ENCODE measurements at regions not wholly inside any gene's neighbourhood (a gene's known extent, or its start where the extent isn't known, plus 50 kb on each side); places are given as distances from the start of the nearest gene placed in this dataset.

- H3K27me3 ChIP-seq (replicated peaks; ENCODE audit: control insufficient read depth, insufficient read depth, low read length) = peaks cover 30% of the 10 kb centered on the region
- no peak overlapping the region for H3K9ac ChIP-seq (ENCODE audit: low read length)
- H3K36me3 ChIP-seq (ENCODE audit: control insufficient read depth, insufficient read depth, low read length, severe bottlenecking) = no peaks in the 10 kb centered on the region
- DNase-seq (ENCODE audit: low read depth) = no peak
- H3K9me3 ChIP-seq (ENCODE audit: control insufficient read depth, low read length) = no peaks in the 10 kb centered on the region
- H3K4me1 ChIP-seq (ENCODE audit: control insufficient read depth, insufficient read depth, low read length) = peaks cover 20% of the 10 kb centered on the region
- H3K4me3 ChIP-seq (ENCODE audit: low read length) = peak overlapping the region; percentile 26
These were observed 100.1 kb downstream of the CPN2 start for GRCh38 chr3:194251007-194251406.

GRCh38 chr3:194251461-194251860, 99.7 kb downstream of the CPN2 start:
- no peak overlapping the region for H3K4me3 ChIP-seq (ENCODE audit: low read length)
- H3K9me3 ChIP-seq (ENCODE audit: control insufficient read depth, low read length) = no peaks in the 10 kb centered on the region
- peaks cover 16% of the 10 kb centered on the region for H3K4me1 ChIP-seq (ENCODE audit: control insufficient read depth, insufficient read depth, low read length)
- no peaks in the 10 kb centered on the region for H3K36me3 ChIP-seq (ENCODE audit: control insufficient read depth, insufficient read depth, low read length, severe bottlenecking)
- H3K9ac ChIP-seq (ENCODE audit: low read length) = no peak overlapping the region
- DNase-seq (ENCODE audit: low read depth) = no peak
- H3K27me3 ChIP-seq (replicated peaks; ENCODE audit: control insufficient read depth, insufficient read depth, low read length) = peaks cover 30% of the 10 kb centered on the region

GRCh38 chr3:194251891-194252560, 99.1 kb downstream of the CPN2 start:
- DNase-seq (ENCODE audit: low read depth) = no peak
- Histone ChIP-seq H3K9ac (ENCODE audit: low read length) (no peak overlapping the region), H3K9me3 (ENCODE audit: control insufficient read depth, low read length) (no peaks in the 10 kb centered on the region), H3K4me3 (ENCODE audit: low read length) (no peak overlapping the region), H3K27me3 (replicated peaks; ENCODE audit: control insufficient read depth, insufficient read depth, low read length) (peaks cover 30% of the 10 kb centered on the region), H3K36me3 (ENCODE audit: control insufficient read depth, insufficient read depth, low read length, severe bottlenecking) (no peaks in the 10 kb centered on the region), H3K4me1 (ENCODE audit: control insufficient read depth, insufficient read depth, low read length) (peaks cover 13% of the 10 kb centered on the region)

GRCh38 chr3:194253270-194253669, 97.9 kb downstream of the CPN2 start:
- peaks cover 5% of the 10 kb centered on the region for H3K9me3 ChIP-seq (ENCODE audit: control insufficient read depth, low read length)

GRCh38 chr3:194254040-194254439, 97.1 kb downstream of the CPN2 start:
- Histone ChIP-seq H3K4me3 (ENCODE audit: low read length) (no peak overlapping the region), H3K4me1 (ENCODE audit: control insufficient read depth, insufficient read depth, low read length) (peaks cover 13% of the 10 kb centered on the region), H3K36me3 (ENCODE audit: control insufficient read depth, insufficient read depth, low read length, severe bottlenecking) (no peaks in the 10 kb centered on the region), H3K27me3 (replicated peaks; ENCODE audit: control insufficient read depth, insufficient read depth, low read length) (peaks cover 30% of the 10 kb centered on the region), H3K9ac (ENCODE audit: low read length) (no peak overlapping the region), H3K9me3 (ENCODE audit: control insufficient read depth, low read length) (peaks cover 7% of the 10 kb centered on the region)
- no peak for DNase-seq (ENCODE audit: low read depth)

More at GRCh38 chr3:194253270-194253669, 97.9 kb downstream of the CPN2 start:
- H3K4me1 ChIP-seq (ENCODE audit: control insufficient read depth, insufficient read depth, low read length) = peaks cover 13% of the 10 kb centered on the region
- H3K36me3 ChIP-seq (ENCODE audit: control insufficient read depth, insufficient read depth, low read length, severe bottlenecking) = no peaks in the 10 kb centered on the region
- peaks cover 30% of the 10 kb centered on the region for H3K27me3 ChIP-seq (replicated peaks; ENCODE audit: control insufficient read depth, insufficient read depth, low read length)
- no peak overlapping the region for H3K4me3 ChIP-seq (ENCODE audit: low read length)
- H3K9ac ChIP-seq (ENCODE audit: low read length) = no peak overlapping the region
- no peak for DNase-seq (ENCODE audit: low read depth)

GRCh38 chr3:194255252-194256039, 95.7 kb downstream of the CPN2 start:
- no peak overlapping the region for H3K9ac ChIP-seq (ENCODE audit: low read length)
- peaks cover 12% of the 10 kb centered on the region for H3K4me1 ChIP-seq (ENCODE audit: control insufficient read depth, insufficient read depth, low read length)
- DNase-seq (ENCODE audit: low read depth) = no peak
- H3K4me3 ChIP-seq (ENCODE audit: low read length) = no peak overlapping the region
- H3K9me3 ChIP-seq (ENCODE audit: control insufficient read depth, low read length) = peaks cover 7% of the 10 kb centered on the region
- H3K36me3 ChIP-seq (ENCODE audit: control insufficient read depth, insufficient read depth, low read length, severe bottlenecking) = no peaks in the 10 kb centered on the region
- H3K27me3 ChIP-seq (replicated peaks; ENCODE audit: control insufficient read depth, insufficient read depth, low read length) = peaks cover 30% of the 10 kb centered on the region

GRCh38 chr3:194256040-194256945, 94.8 kb downstream of the CPN2 start:
- no peak overlapping the region for H3K4me3 ChIP-seq (ENCODE audit: low read length)
- no peaks in the 10 kb centered on the region for H3K36me3 ChIP-seq (ENCODE audit: control insufficient read depth, insufficient read depth, low read length, severe bottlenecking)
- H3K4me1 ChIP-seq (ENCODE audit: control insufficient read depth, insufficient read depth, low read length) = peaks cover 4% of the 10 kb centered on the region
- peaks cover 26% of the 10 kb centered on the region for H3K27me3 ChIP-seq (replicated peaks; ENCODE audit: control insufficient read depth, insufficient read depth, low read length)
- no peak overlapping the region for H3K9ac ChIP-seq (ENCODE audit: low read length)
- peaks cover 7% of the 10 kb centered on the region for H3K9me3 ChIP-seq (ENCODE audit: control insufficient read depth, low read length)
- no peak for DNase-seq (ENCODE audit: low read depth)

- peaks cover 18% of the 10 kb centered on the region for H3K27me3 ChIP-seq (replicated peaks; ENCODE audit: control insufficient read depth, insufficient read depth, low read length)
These were observed 93.9 kb downstream of the CPN2 start for GRCh38 chr3:194257151-194257621.

GRCh38 chr3:194257916-194258668, 93.0 kb downstream of the CPN2 start:
- DNase-seq (ENCODE audit: low read depth) = no peak
- H3K27me3 ChIP-seq (replicated peaks; ENCODE audit: control insufficient read depth, insufficient read depth, low read length) = peaks cover 9% of the 10 kb centered on the region
- H3K4me1 ChIP-seq (ENCODE audit: control insufficient read depth, insufficient read depth, low read length) = peaks cover 4% of the 10 kb centered on the region
- no peaks in the 10 kb centered on the region for H3K36me3 ChIP-seq (ENCODE audit: control insufficient read depth, insufficient read depth, low read length, severe bottlenecking)
- peaks cover 7% of the 10 kb centered on the region for H3K9me3 ChIP-seq (ENCODE audit: control insufficient read depth, low read length)
- H3K9ac ChIP-seq (ENCODE audit: low read length) = no peak overlapping the region
- no peak overlapping the region for H3K4me3 ChIP-seq (ENCODE audit: low read length)

More at GRCh38 chr3:194257151-194257621, 93.9 kb downstream of the CPN2 start:
- Histone ChIP-seq H3K4me3 (ENCODE audit: low read length) (no peak overlapping the region), H3K9ac (ENCODE audit: low read length) (no peak overlapping the region), H3K36me3 (ENCODE audit: control insufficient read depth, insufficient read depth, low read length, severe bottlenecking) (no peaks in the 10 kb centered on the region), H3K4me1 (ENCODE audit: control insufficient read depth, insufficient read depth, low read length) (peaks cover 4% of the 10 kb centered on the region), H3K9me3 (ENCODE audit: control insufficient read depth, low read length) (peaks cover 7% of the 10 kb centered on the region)
- no peak for DNase-seq (ENCODE audit: low read depth)

GRCh38 chr3:194259982-194260766, 91.0 kb downstream of the CPN2 start:
- Histone ChIP-seq H3K4me1 (ENCODE audit: control insufficient read depth, insufficient read depth, low read length) (peaks cover 6% of the 10 kb centered on the region), H3K9ac (ENCODE audit: low read length) (no peak overlapping the region), H3K4me3 (ENCODE audit: low read length) (no peak overlapping the region), H3K9me3 (ENCODE audit: control insufficient read depth, low read length) (peaks cover 7% of the 10 kb centered on the region), H3K36me3 (ENCODE audit: control insufficient read depth, insufficient read depth, low read length, severe bottlenecking) (no peaks in the 10 kb centered on the region), H3K27me3 (replicated peaks; ENCODE audit: control insufficient read depth, insufficient read depth, low read length) (peaks cover 6% of the 10 kb centered on the region)
- DNase-seq (ENCODE audit: low read depth) = no peak

Measured in adipocyte (in vitro differentiated cells).